ENCODE measurements at regions not wholly inside any gene's neighbourhood (a gene's known extent, or its start where the extent isn't known, plus 50 kb on each side); places are given as distances from the start of the nearest gene placed in this dataset.

DNA sequence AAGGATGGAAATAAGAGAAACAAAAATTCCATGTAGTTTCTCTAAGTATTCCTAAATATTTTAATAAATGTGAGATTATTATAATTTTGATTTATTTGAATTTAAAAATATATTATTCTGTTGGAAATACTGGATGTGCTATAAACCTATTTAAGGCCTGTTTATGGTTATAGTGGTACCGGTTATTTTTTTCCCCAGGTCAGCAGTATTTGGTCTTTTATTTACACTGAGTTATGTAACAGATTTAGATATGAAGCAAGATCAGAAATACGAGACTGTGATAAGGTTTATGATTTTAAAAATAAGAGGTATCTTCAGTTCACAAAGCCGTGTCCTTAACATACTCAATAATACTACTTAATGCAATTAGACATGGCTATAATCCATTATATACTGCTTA is 634.3 kb upstream of the POU3F2 start:
- TF ChIP-seq RBBP5 (IDR thresholded peaks at IDR 0.05; ENCODE audit: borderline replicate concordance, low read depth, low read length), result no peak
- Histone ChIP-seq H3K4ac (replicated peaks; ENCODE audit: insufficient read length, low read depth, low read length) (no peak overlapping the region), H3K4me2 (ENCODE audit: insufficient read depth in 1 of 2, low read depth in 2 of 2, low read length in 2 of 2) (no peak overlapping the region), H3K36me3 (ENCODE audit: control insufficient read depth in 2 of 4, insufficient read depth in 4 of 4, low read length in 3 of 4) (no peaks in the 10 kb centered on the region), H2BK20ac (ENCODE audit: low read length) (no peak overlapping the region), H3K4me1 (replicated peaks in 1 of 4; ENCODE audit: control insufficient read depth in 3 of 4, insufficient read depth in 4 of 4, low read length in 3 of 4) (no peaks in the 10 kb centered on the region), H3K27ac (ENCODE audit: low read depth, low read length) (no peak overlapping the region), H4K91ac (replicated peaks; ENCODE audit: insufficient read length, low read length) (no peak overlapping the region), H3K79me2 (ENCODE audit: control insufficient read depth in 1 of 2, insufficient read depth in 2 of 2, low read length in 2 of 2) (no peaks in the 10 kb centered on the region), H4K8ac (ENCODE audit: extremely low read depth, insufficient read depth, low read length) (no peak overlapping the region), H3K79me1 (ENCODE audit: low read depth, low read length) (no peaks in the 10 kb centered on the region), H3K9me3 (ENCODE audit: insufficient read depth in 2 of 2, low read depth in 1 of 2, low read length in 1 of 2) (no peaks in the 10 kb centered on the region), H3K23me2 (ENCODE audit: low read depth, low read length) (no peaks in the 10 kb centered on the region), H2AK5ac (ENCODE audit: low read depth, low read length) (no peak overlapping the region), H3K14ac (ENCODE audit: insufficient read length) (no peak overlapping the region), H2BK15ac (ENCODE audit: low read length) (no peak overlapping the region), H3K18ac (ENCODE audit: extremely low read depth, low read length) (no peak overlapping the region), H2BK120ac (replicated peaks; ENCODE audit: low read depth, low read length) (no peak overlapping the region), H3K4me3 (ENCODE audit: extremely low read depth in 1 of 4, insufficient read depth in 2 of 4, low read depth in 3 of 4, low read length in 4 of 4) (no peak overlapping the region), H2AFZ (ENCODE audit: low read length) (no peak overlapping the region), H3K27me3 (replicated peaks in 1 of 4; ENCODE audit: control insufficient read depth in 3 of 4, extremely low read depth in 1 of 4, insufficient read depth in 3 of 4, low read length in 3 of 4) (no peaks in the 10 kb centered on the region), H4K20me1 (replicated peaks in 1 of 2; ENCODE audit: control insufficient read depth in 1 of 2, insufficient read depth in 2 of 2, low read length in 2 of 2) (no peaks in the 10 kb centered on the region), H2BK5ac (ENCODE audit: low read depth, low read length) (no peak overlapping the region), H3K23ac (ENCODE audit: insufficient read length) (no peak overlapping the region), H4K5ac (ENCODE audit: insufficient read length, low read depth, low read length) (no peak overlapping the region), H3K56ac (replicated peaks; ENCODE audit: insufficient read length, low read depth, low read length) (no peak overlapping the region), H2BK12ac (ENCODE audit: low read depth, low read length) (no peak overlapping the region), H3K9ac (replicated peaks in 1 of 4; ENCODE audit: extremely low read depth in 1 of 4, low read depth in 3 of 4, low read length in 3 of 4) (no peak overlapping the region)
- ChIA-PET CTCF (ENCODE audit: partially characterized antibody) (no interaction called here), POLR2A (ENCODE audit: partially characterized antibody) (no interaction called here)
- DNase-seq (ENCODE audit: low read depth in 1 of 2, low spot score in 2 of 2), result no peak
- no peak for FAIRE-seq
- 97% methylated on average over 3 of the region's 3 CpGs; no CpG with 5 or more reads in 1 of the 2 experiments for WGBS, 2 experiments (ENCODE audit: extremely low coverage in 1 of 2, insufficient coverage in 1 of 2, insufficient read length in 1 of 2, insufficient replicate concordance in 2 of 2, low coverage in 1 of 2, low lambda C conversion rate in 2 of 2, missing lambda C conversion rate in 1 of 2)
